GM12878 (cell line): ENCODE measurements at regions not wholly inside any gene's neighbourhood (a gene's known extent, or its start where the extent isn't known, plus 50 kb on each side); places are given as distances from the start of the nearest gene placed in this dataset.

ENCODE experiments used
- ATAC-seq: fragments of 200-7000 bp; cut with Tn5 transposase; 3 replicates; pipeline ENCODE4 v1.9.1; 2020; ENCODE audit warnings: mild to moderate bottlenecking, moderate library complexity
- BruUV-seq: library from RNA; stranded (reverse); fragments of 400-500 nt; replicated peaks from 2 replicates; lab custom pipeline; 2021; lab: Mats Ljungman, UMichigan
- CTCF ChIA-PET: fragments of 300-600 bp; sonication (Branson Sonifier 250); formaldehyde crosslinking; extraction: SDS; loops from one replicate; lab custom pipeline; 2021; ENCODE audit warnings: inconsistent platforms; lab: Yijun Ruan, JAX
- POLR2A ChIA-PET: fragments of 350-600 bp; formaldehyde crosslinking; extraction: SDS; loops from one replicate; lab custom pipeline; 2021; ENCODE audit warnings: inconsistent platforms; lab: Charles Lee
- RAD21 ChIA-PET: fragments of 300-600 bp; sonication (Branson Sonifier 250); formaldehyde crosslinking; loops from one replicate; lab custom pipeline; 2023; ENCODE audit warnings: antibody characterized with exemption; ENCODE audit not compliant: unreplicated experiment; lab: Charles Lee
- SMC1A ChIA-PET: fragments of 300-600 bp; sonication (Branson Sonifier 250); formaldehyde crosslinking; loops from one replicate; lab custom pipeline; 2023; ENCODE audit not compliant: unreplicated experiment, uncharacterized antibody; lab: Charles Lee
- DNase-seq: peaks from one replicate; pipeline ENCODE4 v3.0.0-alpha.2; 2011; ENCODE audit warnings: low read depth, low spot score
- FAIRE-seq: peaks from 3 replicates; lab custom pipeline; 2011; peaks lifted over from hg19 to GRCh38; lab: Jason Lieb, UNC
- H2AFZ ChIP-seq: 2 replicates; pipeline ENCODE4 v1.6.0; 2011; ENCODE audit warnings: low read depth, low read length, control low read depth; ENCODE audit not compliant: control insufficient read depth
- H3K27ac ChIP-seq: 2 replicates; pipeline ENCODE4 v1.5.1; 2011; ENCODE audit warnings: control low read depth; ENCODE audit not compliant: control insufficient read depth, insufficient read depth
- H3K27me3 ChIP-seq, 2 experiments: replicated peaks in 1 of 2; 2 replicates each; pipeline versions ENCODE4 v1.6.0 to v1.6.1; 2011; ENCODE audit warnings: low read length in 1 of 2; ENCODE audit not compliant: control insufficient read depth in 2 of 2, insufficient read depth in 2 of 2
- H3K36me3 ChIP-seq, 2 experiments: 2 replicates each; pipeline ENCODE4 v1.5.1; 2011; ENCODE audit warnings: low read length in 1 of 2; ENCODE audit not compliant: control insufficient read depth in 2 of 2, insufficient read depth in 2 of 2
- H3K4me1 ChIP-seq: 2 replicates; pipeline ENCODE4 v1.6.1; 2011; ENCODE audit warnings: mild to moderate bottlenecking, low read length, moderate library complexity, mixed read lengths; ENCODE audit not compliant: control insufficient read depth, insufficient read depth
- H3K4me2 ChIP-seq: 2 replicates; pipeline ENCODE4 v1.6.0; 2011; ENCODE audit warnings: control low read depth; ENCODE audit not compliant: control insufficient read depth, insufficient read depth
- H3K4me3 ChIP-seq: fragments of 200-600 bp; sonication (generic); 2 replicates; pipeline ENCODE4 v1.5.1; 2016
- H3K79me2 ChIP-seq: 2 replicates; pipeline ENCODE4 v1.6.0; 2011; ENCODE audit warnings: low read length; ENCODE audit not compliant: control insufficient read depth, insufficient read depth
- H3K9ac ChIP-seq: 2 replicates; pipeline ENCODE4 v1.8.0; 2011; ENCODE audit warnings: low read length, control low read depth, mixed read lengths; ENCODE audit not compliant: control insufficient read depth, insufficient read depth
- H3K9me3 ChIP-seq: replicated peaks from 3 replicates; pipeline ENCODE4 v1.5.1; 2011; ENCODE audit warnings: mild to moderate bottlenecking, low read length; ENCODE audit not compliant: control insufficient read depth, insufficient read depth
- H4K20me1 ChIP-seq: 2 replicates; pipeline ENCODE4 v1.6.0; 2011; ENCODE audit not compliant: control insufficient read depth, insufficient read depth
- ATF7 ChIP-seq: fragments of 450-650 bp; IDR thresholded peaks from 2 replicates; pipeline ENCODE4 v1.6.1; 2016; ENCODE audit warnings: low read depth, mild to moderate bottlenecking
- BACH1 ChIP-seq: fragments of 450-650 bp; IDR thresholded peaks from 2 replicates; pipeline ENCODE4 v1.6.1; 2017; ENCODE audit warnings: mild to moderate bottlenecking, borderline replicate concordance
- EZH2 ChIP-seq: IDR thresholded peaks from 2 replicates; pipeline ENCODE4 v1.6.1; 2012; ENCODE audit warnings: low read depth, mild to moderate bottlenecking, control low read depth, inconsistent platforms, low read length, borderline replicate concordance; ENCODE audit not compliant: control insufficient read depth
- HDGF ChIP-seq: fragments of 450-650 bp; IDR thresholded peaks from 2 replicates; pipeline ENCODE4 v1.6.1; 2016; ENCODE audit warnings: antibody characterized with exemption
- NR2C1 ChIP-seq: fragments of 450-650 bp; IDR thresholded peaks from 2 replicates; pipeline ENCODE4 v1.6.1; 2017; ENCODE audit warnings: antibody characterized with exemption, mild to moderate bottlenecking, moderate library complexity
- PKNOX1 ChIP-seq: fragments of 450-650 bp; IDR thresholded peaks from 2 replicates; pipeline ENCODE4 v1.6.1; 2016; ENCODE audit warnings: mild to moderate bottlenecking
- PML ChIP-seq: IDR thresholded peaks from 2 replicates; pipeline ENCODE4 v1.6.1; 2012; ENCODE audit warnings: low read length, inconsistent platforms
- ZNF384 ChIP-seq: IDR thresholded peaks from 2 replicates; pipeline ENCODE4 v1.6.1; 2012; ENCODE audit warnings: low read depth, mild to moderate bottlenecking, low read length, improper control_type of control experiment, borderline replicate concordance
- in situ Hi-C: fragments of 300-500 bp; cut with MboI; formaldehyde crosslinking; loops from 9 replicates; pipeline ENCODE4 v1.14.3; 2018; ENCODE audit warnings: mixed read lengths
- intact Hi-C: fragments of 100-400 bp; cut with micrococcal nuclease; formaldehyde crosslinking; loops from one replicate; pipeline ENCODE4 v1.14.2; 2022; ENCODE audit not compliant: unreplicated experiment
- TF ChIP-seq, protein P1 (sequence below): fragments of 450-650 bp; IDR thresholded peaks from 2 replicates; pipeline ENCODE4 v1.6.1; 2017; ENCODE audit warnings: antibody characterized with exemption, mild to moderate bottlenecking, moderate library complexity
- TF ChIP-seq, protein P2 (sequence below): fragments of 450-650 bp; formaldehyde crosslinking; IDR thresholded peaks from 2 replicates; pipeline ENCODE4 v1.4.0; 2022; ENCODE audit warnings: mild to moderate bottlenecking, moderate library complexity

DNA sequence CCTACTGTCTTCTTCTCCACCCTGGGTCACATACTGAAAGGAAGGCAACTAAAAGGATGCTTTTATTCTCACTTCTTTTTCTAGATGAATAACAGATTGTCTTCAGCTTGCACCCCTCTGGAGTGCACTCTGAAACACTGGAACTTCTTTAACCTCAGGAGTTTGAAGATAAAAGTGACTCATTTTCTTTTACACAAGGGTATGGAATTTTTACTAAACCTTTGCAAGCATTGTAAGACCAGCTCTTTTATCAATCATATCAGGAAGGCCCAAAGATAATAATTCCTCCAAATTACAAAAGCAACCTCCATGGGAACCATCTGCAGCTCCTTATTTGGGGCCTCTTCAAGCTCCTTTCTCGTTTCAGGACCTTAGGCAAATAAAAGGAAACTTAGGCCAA lies 193.5 kb upstream of the KIF2B start (continued):
- no peak for TF ChIP-seq PKNOX1
- TF ChIP-seq, all 136 proteins: peak for 0

DNA sequence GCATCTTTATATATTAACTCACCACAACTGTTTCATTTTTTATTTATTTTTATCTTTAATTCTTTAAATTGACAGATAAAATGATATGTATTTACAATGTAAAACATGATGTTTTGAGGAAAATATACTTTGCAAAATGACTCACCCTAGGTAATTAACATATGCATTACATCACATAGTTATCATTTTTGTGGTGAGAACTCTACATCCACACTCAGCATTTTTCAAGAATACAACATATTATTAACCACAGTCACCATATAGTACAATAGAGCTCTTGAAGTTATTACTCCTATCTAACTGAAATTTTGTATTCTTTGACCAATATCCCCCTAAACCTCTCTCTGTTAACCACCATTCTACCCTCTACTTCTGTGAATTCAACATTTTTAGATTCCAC lies 194.7 kb upstream of the KIF2B start:
- in situ Hi-C loops: no loop called here
- intact Hi-C loops: no loop called here
- RAD21 ChIA-PET: no interaction called here
- Histone ChIP-seq H3K9me3 (no peaks in the 10 kb centered on the region), H3K27me3 (no peaks in the 10 kb centered on the region), H3K4me3 (no peak overlapping the region), H2AFZ (no peak overlapping the region), H3K36me3 (no peaks in the 10 kb centered on the region), H3K9ac (no peak overlapping the region), H3K4me1 (no peaks in the 10 kb centered on the region), H3K79me2 (no peaks in the 10 kb centered on the region), H3K4me2 (no peak overlapping the region), H4K20me1 (no peaks in the 10 kb centered on the region), H3K27ac (no peak overlapping the region)
- no peak for ATAC-seq
- CTCF ChIA-PET: no interaction called here
- BruUV-seq: no TSS peak
- no peak for DNase-seq
- SMC1A ChIA-PET: no interaction called here
- POLR2A ChIA-PET: no interaction called here
- TF ChIP-seq HDGF (no peak), PML (no peak), ATF7 (no peak), ZNF384 (no peak), EZH2 (no peak), NR2C1 (no peak), BACH1 (no peak)
- TF ChIP-seq, protein P1, sequence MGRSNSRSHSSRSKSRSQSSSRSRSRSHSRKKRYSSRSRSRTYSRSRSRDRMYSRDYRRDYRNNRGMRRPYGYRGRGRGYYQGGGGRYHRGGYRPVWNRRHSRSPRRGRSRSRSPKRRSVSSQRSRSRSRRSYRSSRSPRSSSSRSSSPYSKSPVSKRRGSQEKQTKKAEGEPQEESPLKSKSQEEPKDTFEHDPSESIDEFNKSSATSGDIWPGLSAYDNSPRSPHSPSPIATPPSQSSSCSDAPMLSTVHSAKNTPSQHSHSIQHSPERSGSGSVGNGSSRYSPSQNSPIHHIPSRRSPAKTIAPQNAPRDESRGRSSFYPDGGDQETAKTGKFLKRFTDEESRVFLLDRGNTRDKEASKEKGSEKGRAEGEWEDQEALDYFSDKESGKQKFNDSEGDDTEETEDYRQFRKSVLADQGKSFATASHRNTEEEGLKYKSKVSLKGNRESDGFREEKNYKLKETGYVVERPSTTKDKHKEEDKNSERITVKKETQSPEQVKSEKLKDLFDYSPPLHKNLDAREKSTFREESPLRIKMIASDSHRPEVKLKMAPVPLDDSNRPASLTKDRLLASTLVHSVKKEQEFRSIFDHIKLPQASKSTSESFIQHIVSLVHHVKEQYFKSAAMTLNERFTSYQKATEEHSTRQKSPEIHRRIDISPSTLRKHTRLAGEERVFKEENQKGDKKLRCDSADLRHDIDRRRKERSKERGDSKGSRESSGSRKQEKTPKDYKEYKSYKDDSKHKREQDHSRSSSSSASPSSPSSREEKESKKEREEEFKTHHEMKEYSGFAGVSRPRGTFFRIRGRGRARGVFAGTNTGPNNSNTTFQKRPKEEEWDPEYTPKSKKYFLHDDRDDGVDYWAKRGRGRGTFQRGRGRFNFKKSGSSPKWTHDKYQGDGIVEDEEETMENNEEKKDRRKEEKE: no peak
- TF ChIP-seq, protein P2, sequence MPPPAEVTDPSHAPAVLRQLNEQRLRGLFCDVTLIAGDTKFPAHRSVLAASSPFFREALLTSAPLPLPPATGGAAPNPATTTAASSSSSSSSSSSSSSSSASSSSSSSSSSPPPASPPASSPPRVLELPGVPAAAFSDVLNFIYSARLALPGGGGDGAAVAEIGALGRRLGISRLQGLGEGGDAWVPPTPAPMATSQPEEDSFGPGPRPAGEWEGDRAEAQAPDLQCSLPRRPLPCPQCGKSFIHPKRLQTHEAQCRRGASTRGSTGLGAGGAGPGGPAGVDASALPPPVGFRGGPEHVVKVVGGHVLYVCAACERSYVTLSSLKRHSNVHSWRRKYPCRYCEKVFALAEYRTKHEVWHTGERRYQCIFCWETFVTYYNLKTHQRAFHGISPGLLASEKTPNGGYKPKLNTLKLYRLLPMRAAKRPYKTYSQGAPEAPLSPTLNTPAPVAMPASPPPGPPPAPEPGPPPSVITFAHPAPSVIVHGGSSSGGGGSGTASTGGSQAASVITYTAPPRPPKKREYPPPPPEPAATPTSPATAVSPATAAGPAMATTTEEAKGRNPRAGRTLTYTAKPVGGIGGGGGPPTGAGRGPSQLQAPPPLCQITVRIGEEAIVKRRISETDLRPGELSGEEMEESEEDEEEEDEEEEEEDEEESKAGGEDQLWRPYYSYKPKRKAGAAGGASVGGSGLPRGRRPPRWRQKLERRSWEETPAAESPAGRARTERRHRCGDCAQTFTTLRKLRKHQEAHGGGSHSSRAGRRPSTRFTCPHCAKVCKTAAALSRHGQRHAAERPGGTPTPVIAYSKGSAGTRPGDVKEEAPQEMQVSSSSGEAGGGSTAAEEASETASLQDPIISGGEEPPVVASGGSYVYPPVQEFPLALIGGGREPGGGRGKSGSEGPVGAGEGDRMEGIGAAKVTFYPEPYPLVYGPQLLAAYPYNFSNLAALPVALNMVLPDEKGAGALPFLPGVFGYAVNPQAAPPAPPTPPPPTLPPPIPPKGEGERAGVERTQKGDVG (CRISPR knock-in tag): no peak
- no peak for FAIRE-seq
